ENCODE measurements at regions not wholly inside any gene's neighbourhood (a gene's known extent, or its start where the extent isn't known, plus 50 kb on each side); places are given as distances from the start of the nearest gene placed in this dataset.

DNA sequence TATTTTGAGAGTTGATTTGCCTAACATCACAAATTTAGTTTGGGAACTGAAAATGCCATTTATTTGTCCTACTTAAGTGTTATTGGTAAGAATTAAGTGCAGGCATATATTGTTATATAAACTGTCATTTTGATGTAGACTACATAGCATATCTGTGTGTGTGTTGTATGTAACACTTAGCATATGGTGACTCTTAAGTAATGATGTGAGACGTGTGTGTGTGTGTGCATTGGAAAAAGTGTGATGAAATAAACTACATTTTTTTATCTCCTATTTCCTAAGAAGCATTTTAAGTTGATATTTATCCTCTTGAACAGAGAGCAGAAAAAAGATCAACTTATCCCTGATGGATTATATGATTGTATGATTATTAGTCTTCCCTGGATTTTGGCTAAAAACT is 588.2 kb upstream of the SUCLG2 start:
- WGBS (ENCODE audit: insufficient coverage, insufficient read length), result no CpG with 5 or more reads among the region's 1 CpG

DNA sequence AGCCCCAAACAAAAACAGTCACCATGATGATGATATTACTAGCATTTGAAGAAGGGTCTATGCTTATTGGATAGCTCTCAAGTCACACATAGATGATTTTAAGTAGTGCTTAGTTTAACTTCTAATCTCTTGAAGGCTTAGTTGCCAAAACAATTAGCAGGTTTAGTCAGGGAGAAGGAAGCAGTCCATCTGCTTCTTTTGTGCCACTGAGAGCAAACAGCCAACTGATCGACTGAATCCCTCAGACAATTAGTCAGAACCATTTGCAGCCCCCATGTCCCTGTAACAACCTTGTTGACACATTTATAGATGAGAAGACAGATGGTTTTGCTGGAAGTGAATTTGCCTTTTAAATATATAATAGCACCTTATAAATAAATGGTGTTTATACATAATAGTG is 585.1 kb upstream of the SUCLG2 start:
- no peaks in the 10 kb centered on the region for H3K4me1 ChIP-seq (ENCODE audit: control insufficient read depth, insufficient read depth, low read length)
- no peaks in the 10 kb centered on the region for H3K27me3 ChIP-seq (ENCODE audit: control insufficient read depth, insufficient read depth, low read length)
- H3K27ac ChIP-seq (ENCODE audit: low read length), result no peak overlapping the region
- H3K9me3 ChIP-seq (ENCODE audit: control insufficient read depth, insufficient read depth, low read length), result no peaks in the 10 kb centered on the region
- WGBS (ENCODE audit: insufficient coverage, insufficient read length), result no CpG with 5 or more reads among the region's 1 CpG
- DNase-seq (ENCODE audit: low read depth, low spot score), result no peak
- no peaks in the 10 kb centered on the region for H3K36me3 ChIP-seq (ENCODE audit: control insufficient read depth, insufficient read depth, low read length)
- no peak overlapping the region for H3K4me3 ChIP-seq (ENCODE audit: low read length)

More for the DNA sequence above, 588.2 kb upstream of the SUCLG2 start:
- Histone ChIP-seq H3K4me1 (ENCODE audit: control insufficient read depth, insufficient read depth, low read length) (no peaks in the 10 kb centered on the region), H3K4me3 (ENCODE audit: low read length) (no peak overlapping the region), H3K9me3 (ENCODE audit: control insufficient read depth, insufficient read depth, low read length) (no peaks in the 10 kb centered on the region), H3K27ac (ENCODE audit: low read length) (no peak overlapping the region), H3K36me3 (ENCODE audit: control insufficient read depth, insufficient read depth, low read length) (no peaks in the 10 kb centered on the region), H3K27me3 (ENCODE audit: control insufficient read depth, insufficient read depth, low read length) (no peaks in the 10 kb centered on the region)
- no peak for DNase-seq (ENCODE audit: low read depth, low spot score)

DNA sequence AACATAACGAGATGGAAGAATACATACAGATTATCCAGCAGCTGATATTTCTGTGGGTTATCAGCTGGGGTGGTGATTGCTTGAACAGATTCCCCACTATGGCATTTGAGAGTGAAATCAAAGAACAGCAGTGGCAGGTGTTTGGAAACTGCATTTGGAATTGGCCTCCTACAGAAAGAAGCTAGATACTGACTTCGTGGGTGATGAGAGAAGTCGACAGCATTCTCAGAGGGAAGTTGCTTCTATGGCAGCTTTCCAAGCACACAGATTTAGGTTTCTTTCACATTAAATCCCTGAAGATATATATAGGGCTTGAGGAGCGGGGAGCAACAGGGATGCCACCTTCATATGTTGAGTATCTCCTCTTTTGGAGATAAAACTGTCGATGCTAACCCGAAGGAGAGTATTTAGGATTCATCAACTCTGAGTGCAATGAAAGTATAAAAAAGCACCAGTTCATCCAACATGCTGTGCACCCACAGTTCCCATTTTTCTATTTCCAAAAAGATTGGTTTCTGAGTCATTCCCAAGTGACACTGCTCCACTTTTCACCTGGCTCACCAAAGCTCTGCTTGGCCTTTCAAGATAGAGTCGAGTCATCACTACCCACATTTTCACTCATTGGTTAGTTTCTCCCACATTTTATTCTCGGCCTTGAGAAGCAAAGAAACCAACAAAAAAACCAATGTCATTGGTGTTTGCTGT is 579.8 kb upstream of the SUCLG2 start:
- Histone ChIP-seq H3K36me3 (ENCODE audit: control insufficient read depth, insufficient read depth, low read length) (no peaks in the 10 kb centered on the region), H3K27ac (ENCODE audit: low read length) (no peak overlapping the region), H3K4me3 (ENCODE audit: low read length) (no peak overlapping the region), H3K4me1 (ENCODE audit: control insufficient read depth, insufficient read depth, low read length) (no peaks in the 10 kb centered on the region), H3K27me3 (ENCODE audit: control insufficient read depth, insufficient read depth, low read length) (no peaks in the 10 kb centered on the region), H3K9me3 (ENCODE audit: control insufficient read depth, insufficient read depth, low read length) (no peaks in the 10 kb centered on the region)
- no peak for DNase-seq (ENCODE audit: low read depth, low spot score)
- no CpG with 5 or more reads among the region's 8 CpGs for WGBS (ENCODE audit: insufficient coverage, insufficient read length)

DNA sequence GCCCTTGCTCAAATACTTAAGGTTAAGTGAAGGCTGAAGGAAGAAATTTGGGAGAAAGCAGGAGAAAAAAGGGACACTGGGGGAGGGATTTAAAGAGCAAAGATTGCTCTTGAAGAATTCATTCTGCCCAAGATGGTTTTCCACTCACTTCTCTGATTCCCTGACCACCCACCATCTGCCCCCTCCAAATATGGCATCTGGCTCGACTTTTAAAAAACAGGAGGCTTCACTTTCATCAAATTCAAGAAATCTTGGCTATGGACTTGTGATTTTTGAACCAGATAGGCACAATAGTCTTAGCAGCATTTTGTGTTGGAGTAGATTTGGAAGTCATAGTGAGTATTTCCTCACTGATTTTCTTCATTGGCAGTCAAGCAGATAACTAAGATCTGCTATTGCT is 574.4 kb upstream of the SUCLG2 start:
- H3K36me3 ChIP-seq (ENCODE audit: control insufficient read depth, insufficient read depth, low read length), result no peaks in the 10 kb centered on the region
- H3K27ac ChIP-seq (ENCODE audit: low read length), result no peak overlapping the region
- DNase-seq (ENCODE audit: low read depth, low spot score), result no peak
- H3K27me3 ChIP-seq (ENCODE audit: control insufficient read depth, insufficient read depth, low read length), result no peaks in the 10 kb centered on the region
- WGBS (ENCODE audit: insufficient coverage, insufficient read length), result no CpG with 5 or more reads among the region's 1 CpG
- no peak overlapping the region for H3K4me3 ChIP-seq (ENCODE audit: low read length)
- H3K4me1 ChIP-seq (ENCODE audit: control insufficient read depth, insufficient read depth, low read length), result no peaks in the 10 kb centered on the region
- H3K9me3 ChIP-seq (ENCODE audit: control insufficient read depth, insufficient read depth, low read length), result no peaks in the 10 kb centered on the region

DNA sequence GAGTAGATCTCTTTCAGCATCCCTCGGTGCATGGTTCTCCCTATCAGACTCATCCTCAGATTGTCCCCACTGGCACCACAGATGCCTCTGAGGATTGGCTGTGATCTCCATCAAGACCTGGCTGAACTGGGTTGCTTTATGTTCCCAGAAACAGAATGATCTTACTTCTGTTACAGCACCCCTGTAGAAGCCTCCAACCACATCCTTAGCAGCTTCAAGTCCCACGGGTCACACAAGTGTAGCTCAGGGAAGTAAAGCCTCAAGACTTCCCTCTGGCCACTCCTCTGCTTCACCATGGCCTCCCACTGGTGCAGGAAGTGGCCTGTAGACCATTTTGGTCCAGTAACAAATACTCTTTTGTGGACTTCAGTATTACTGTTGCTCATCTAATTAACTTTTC is 566.4 kb upstream of the SUCLG2 start:
- no CpG with 5 or more reads among the region's 2 CpGs for WGBS (ENCODE audit: insufficient coverage, insufficient read length)
- Histone ChIP-seq H3K4me3 (ENCODE audit: low read length) (no peak overlapping the region), H3K9me3 (ENCODE audit: control insufficient read depth, insufficient read depth, low read length) (no peaks in the 10 kb centered on the region), H3K27me3 (ENCODE audit: control insufficient read depth, insufficient read depth, low read length) (no peaks in the 10 kb centered on the region), H3K4me1 (ENCODE audit: control insufficient read depth, insufficient read depth, low read length) (no peaks in the 10 kb centered on the region), H3K27ac (ENCODE audit: low read length) (no peak overlapping the region), H3K36me3 (ENCODE audit: control insufficient read depth, insufficient read depth, low read length) (no peaks in the 10 kb centered on the region)
- no peak for DNase-seq (ENCODE audit: low read depth, low spot score)

DNA sequence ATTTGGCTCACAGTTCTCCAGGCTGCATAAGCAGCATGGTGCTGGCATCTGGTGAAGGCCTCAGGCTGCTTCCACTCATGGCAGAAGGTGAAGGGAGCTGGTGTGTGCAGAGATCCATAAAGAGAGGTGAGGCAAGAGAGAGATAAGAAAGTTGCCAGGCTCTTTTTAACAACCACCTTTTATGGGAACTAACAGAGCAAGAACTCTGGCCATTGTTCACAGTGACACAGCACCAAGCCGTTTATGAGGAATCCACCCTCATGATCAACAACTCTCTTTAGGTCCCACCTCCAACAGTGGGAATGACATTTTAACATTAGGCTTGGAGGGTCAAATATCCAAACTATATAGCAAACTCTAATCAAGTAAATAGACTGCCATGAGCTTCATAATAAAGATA is 557.2 kb upstream of the SUCLG2 start:
- Histone ChIP-seq H3K27ac (ENCODE audit: low read length) (no peak overlapping the region), H3K27me3 (ENCODE audit: control insufficient read depth, insufficient read depth, low read length) (no peaks in the 10 kb centered on the region), H3K4me3 (ENCODE audit: low read length) (no peak overlapping the region), H3K9me3 (ENCODE audit: control insufficient read depth, insufficient read depth, low read length) (no peaks in the 10 kb centered on the region), H3K4me1 (ENCODE audit: control insufficient read depth, insufficient read depth, low read length) (no peaks in the 10 kb centered on the region), H3K36me3 (ENCODE audit: control insufficient read depth, insufficient read depth, low read length) (no peaks in the 10 kb centered on the region)
- no CpG with 5 or more reads among the region's 1 CpG for WGBS (ENCODE audit: insufficient coverage, insufficient read length)
- no peak for DNase-seq (ENCODE audit: low read depth, low spot score)

DNA sequence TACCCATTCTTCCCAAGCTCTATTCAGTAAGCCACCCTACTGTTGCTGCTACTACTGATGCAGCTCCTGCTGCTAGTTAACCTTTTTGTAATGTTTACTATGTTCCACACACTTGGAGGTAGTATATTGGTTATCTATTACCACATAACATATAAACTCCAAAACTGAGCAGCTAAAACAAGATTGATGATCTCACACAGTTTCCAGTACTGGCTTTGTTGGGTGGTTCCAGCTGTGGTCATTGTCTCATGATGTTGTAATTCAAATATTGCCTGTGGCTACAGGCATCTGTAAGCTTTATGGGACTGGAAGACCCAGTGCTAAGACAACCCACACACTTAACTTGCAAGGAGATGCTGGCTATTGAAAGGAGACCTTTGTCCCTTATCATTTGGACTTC is 556.2 kb upstream of the SUCLG2 start:
- no peaks in the 10 kb centered on the region for H3K36me3 ChIP-seq (ENCODE audit: control insufficient read depth, insufficient read depth, low read length)
- no peaks in the 10 kb centered on the region for H3K4me1 ChIP-seq (ENCODE audit: control insufficient read depth, insufficient read depth, low read length)
- no peaks in the 10 kb centered on the region for H3K9me3 ChIP-seq (ENCODE audit: control insufficient read depth, insufficient read depth, low read length)
- H3K27me3 ChIP-seq (ENCODE audit: control insufficient read depth, insufficient read depth, low read length), result no peaks in the 10 kb centered on the region
- DNase-seq (ENCODE audit: low read depth, low spot score), result no peak
- H3K27ac ChIP-seq (ENCODE audit: low read length), result no peak overlapping the region
- no peak overlapping the region for H3K4me3 ChIP-seq (ENCODE audit: low read length)

DNA sequence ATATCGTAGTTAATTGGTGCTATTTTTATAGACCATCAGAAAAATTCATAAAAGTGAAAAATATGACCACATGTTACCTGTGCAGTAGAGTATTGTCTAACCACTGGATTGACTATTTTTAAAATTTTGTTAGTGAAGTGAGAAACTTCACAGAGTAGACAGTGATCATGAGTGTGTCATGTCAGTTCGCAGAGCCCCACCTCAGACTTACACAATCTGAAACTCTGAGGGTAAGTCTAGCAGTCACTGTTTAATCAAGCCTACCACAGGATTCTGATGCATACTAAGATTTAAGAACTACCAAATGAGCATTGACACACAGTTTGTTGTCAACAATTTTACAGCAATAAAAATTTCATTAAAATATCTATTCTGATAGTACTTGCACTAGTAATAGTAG is 552.9 kb upstream of the SUCLG2 start:
- Histone ChIP-seq H3K9me3 (ENCODE audit: control insufficient read depth, insufficient read depth, low read length) (no peaks in the 10 kb centered on the region), H3K4me1 (ENCODE audit: control insufficient read depth, insufficient read depth, low read length) (no peaks in the 10 kb centered on the region), H3K27me3 (ENCODE audit: control insufficient read depth, insufficient read depth, low read length) (no peaks in the 10 kb centered on the region), H3K4me3 (ENCODE audit: low read length) (no peak overlapping the region), H3K27ac (ENCODE audit: low read length) (no peak overlapping the region), H3K36me3 (ENCODE audit: control insufficient read depth, insufficient read depth, low read length) (no peaks in the 10 kb centered on the region)
- WGBS (ENCODE audit: insufficient coverage, insufficient read length), result no CpG with 5 or more reads among the region's 2 CpGs
- no peak for DNase-seq (ENCODE audit: low read depth, low spot score)

DNA sequence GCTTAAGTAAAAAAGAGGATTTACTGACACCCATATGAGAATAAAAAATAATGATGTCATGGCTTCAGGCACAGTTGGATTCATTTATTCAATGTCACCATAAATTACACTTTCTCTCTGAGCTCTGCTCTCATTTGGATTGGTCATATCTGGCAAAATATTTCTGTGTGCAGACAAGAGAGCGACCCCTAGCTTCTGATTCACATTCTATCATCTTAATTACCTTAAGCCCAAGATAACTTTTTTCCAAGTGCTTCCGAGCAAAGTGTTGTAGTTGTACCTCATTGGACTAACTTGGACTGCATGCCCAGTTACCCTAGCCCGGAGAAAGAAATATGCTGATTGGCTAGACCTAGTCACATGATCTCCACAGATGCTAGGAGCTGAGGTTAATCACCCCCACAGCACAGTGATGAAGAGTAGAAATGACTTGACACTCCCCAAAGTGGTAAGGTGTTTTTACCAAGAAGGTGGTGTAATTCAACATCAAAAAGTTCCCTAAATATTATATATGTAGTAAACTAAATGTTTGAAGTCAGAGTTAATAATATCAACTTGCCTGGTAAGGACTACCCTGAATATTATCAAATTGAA is 552.2 kb upstream of the SUCLG2 start:
- WGBS (ENCODE audit: insufficient coverage, insufficient read length), result no CpG with 5 or more reads among the region's 3 CpGs
- Histone ChIP-seq H3K4me3 (ENCODE audit: low read length) (no peak overlapping the region), H3K27me3 (ENCODE audit: control insufficient read depth, insufficient read depth, low read length) (no peaks in the 10 kb centered on the region)

DNA sequence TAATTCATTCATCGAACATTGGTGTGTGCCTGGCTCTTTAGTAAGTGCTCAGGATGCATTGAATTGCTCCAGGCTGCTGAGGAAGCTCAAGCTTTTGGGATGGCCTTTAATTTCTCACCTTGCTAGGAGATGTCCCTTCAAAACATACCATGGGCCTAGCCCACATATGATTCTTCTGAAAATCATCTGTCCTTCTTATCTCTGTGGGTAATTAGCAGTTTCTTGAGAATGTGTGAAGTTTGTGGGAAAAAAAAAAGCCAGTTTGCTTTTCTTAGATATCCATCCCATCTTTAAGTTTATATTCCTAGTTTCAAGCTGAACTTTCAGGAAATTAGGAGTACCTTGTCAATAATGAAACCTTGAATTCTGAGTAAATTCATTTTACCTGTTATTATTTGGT is 532.3 kb upstream of the SUCLG2 start:
- no CpG with 5 or more reads among the region's 1 CpG for WGBS (ENCODE audit: insufficient coverage, insufficient read length)
- H3K27me3 ChIP-seq (ENCODE audit: control insufficient read depth, insufficient read depth, low read length), result no peaks in the 10 kb centered on the region
- H3K4me3 ChIP-seq (ENCODE audit: low read length), result no peak overlapping the region
- no peaks in the 10 kb centered on the region for H3K36me3 ChIP-seq (ENCODE audit: control insufficient read depth, insufficient read depth, low read length)
- H3K9me3 ChIP-seq (ENCODE audit: control insufficient read depth, insufficient read depth, low read length), result no peaks in the 10 kb centered on the region; the same call in 1 of the 2 replicates
- no peak overlapping the region for H3K27ac ChIP-seq (ENCODE audit: low read length)
- H3K4me1 ChIP-seq (ENCODE audit: control insufficient read depth, insufficient read depth, low read length), result no peaks in the 10 kb centered on the region
- DNase-seq (ENCODE audit: low read depth, low spot score), result no peak

More for the DNA sequence above, 552.2 kb upstream of the SUCLG2 start:
- no peak for DNase-seq (ENCODE audit: low read depth, low spot score)
- Histone ChIP-seq H3K9me3 (ENCODE audit: control insufficient read depth, insufficient read depth, low read length) (no peaks in the 10 kb centered on the region), H3K27ac (ENCODE audit: low read length) (no peak overlapping the region), H3K36me3 (ENCODE audit: control insufficient read depth, insufficient read depth, low read length) (no peaks in the 10 kb centered on the region), H3K4me1 (ENCODE audit: control insufficient read depth, insufficient read depth, low read length) (no peaks in the 10 kb centered on the region)

DNA sequence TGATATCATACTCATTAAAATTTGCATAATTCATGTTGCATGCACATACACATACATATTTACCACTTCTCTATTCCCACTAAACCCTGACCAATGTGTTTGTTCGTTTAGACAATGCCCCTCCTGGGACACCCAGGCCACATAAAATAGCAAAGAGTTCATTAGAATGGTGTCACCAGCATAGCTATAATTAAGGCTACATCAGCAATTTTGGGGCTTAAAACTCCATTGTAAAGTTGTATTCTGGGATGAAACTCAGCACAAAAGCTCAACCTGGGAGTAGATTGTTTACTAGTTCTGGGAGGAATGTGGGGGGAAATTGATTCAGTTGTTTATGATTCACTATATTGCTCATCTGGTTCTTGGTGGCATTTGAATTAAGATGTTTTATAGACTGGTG is 522.2 kb upstream of the SUCLG2 start:
- no peaks in the 10 kb centered on the region; the same call in 1 of the 2 replicates for H3K9me3 ChIP-seq (ENCODE audit: control insufficient read depth, insufficient read depth, low read length)
- H3K4me3 ChIP-seq (ENCODE audit: low read length), result no peak overlapping the region
- WGBS (ENCODE audit: insufficient coverage, insufficient read length), result no CpG with 5 or more reads among the region's 1 CpG
- no peaks in the 10 kb centered on the region for H3K27me3 ChIP-seq (ENCODE audit: control insufficient read depth, insufficient read depth, low read length)
- H3K4me1 ChIP-seq (ENCODE audit: control insufficient read depth, insufficient read depth, low read length), result no peaks in the 10 kb centered on the region
- H3K36me3 ChIP-seq (ENCODE audit: control insufficient read depth, insufficient read depth, low read length), result no peaks in the 10 kb centered on the region
- no peak overlapping the region for H3K27ac ChIP-seq (ENCODE audit: low read length)
- no peak for DNase-seq (ENCODE audit: low read depth, low spot score)

All from iPS DF 6.9 (cell line).